NCI-H1694 (cell line): ENCODE measurements at regions not wholly inside any gene's neighbourhood (a gene's known extent, or its start where the extent isn't known, plus 50 kb on each side); places are given as distances from the start of the nearest gene placed in this dataset.

Experiments used
- DNase-seq: peaks from one replicate; lab custom pipeline; 2025; lab: John Stamatoyannopoulos, UW

DNA sequence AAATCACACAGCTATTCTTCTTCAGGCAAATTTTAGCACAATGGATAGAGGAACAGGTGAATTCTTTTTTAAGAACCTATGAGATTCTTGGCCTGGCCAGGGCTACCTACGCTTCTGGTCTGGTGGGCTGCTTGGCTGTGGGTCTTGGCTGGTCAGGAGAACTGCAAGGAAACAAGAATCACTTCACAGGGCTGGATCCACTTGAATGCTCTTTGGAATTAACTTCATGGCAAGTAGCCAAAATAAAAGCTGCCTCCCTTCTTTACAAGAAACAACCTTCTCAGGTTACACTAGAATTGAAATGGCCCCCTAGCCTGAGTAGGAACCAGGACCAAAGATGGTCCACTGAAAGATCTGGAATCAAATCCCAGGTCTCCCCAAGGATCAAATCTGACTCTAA, 519.1 kb downstream of the IQCM start:
- DNase-seq = no peak

DNA sequence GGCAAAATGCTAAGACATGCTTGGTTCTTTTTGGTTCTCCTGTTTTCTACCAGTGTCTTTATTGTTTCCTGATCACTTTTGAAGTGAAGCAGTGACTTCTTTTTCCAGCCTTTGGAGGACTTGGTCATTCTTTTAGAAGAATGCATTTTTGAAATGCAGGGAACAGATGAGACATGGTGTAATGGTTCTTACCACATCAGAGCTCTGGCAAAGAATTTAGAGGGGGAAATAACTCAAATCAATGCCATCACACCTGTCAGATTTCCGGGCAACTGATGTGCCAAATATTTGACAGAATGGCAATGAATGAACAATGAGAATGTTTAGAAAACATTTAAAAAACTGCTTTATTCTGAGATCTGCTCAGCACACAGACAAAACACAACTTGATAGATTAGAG, 519.6 kb downstream of the IQCM start:
- DNase-seq = no peak

DNA sequence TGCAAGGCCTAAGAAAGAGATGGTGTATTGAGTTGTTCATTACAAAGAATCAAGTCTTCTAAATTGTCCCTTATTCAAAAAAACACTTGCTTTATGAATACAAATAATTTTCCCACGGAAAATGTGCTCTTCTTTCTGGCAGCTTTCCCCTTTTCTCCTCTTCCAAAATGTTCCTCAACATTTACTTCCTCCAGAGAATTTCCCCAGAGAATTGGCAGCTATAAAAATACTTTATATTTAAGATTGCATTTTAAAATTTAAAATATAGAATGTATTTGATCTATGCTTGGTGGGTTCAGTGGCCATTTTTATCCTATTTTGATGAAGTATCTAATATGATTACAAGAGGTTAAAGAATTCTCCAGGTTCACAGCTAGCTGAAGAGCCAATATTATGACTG, 521.0 kb downstream of the IQCM start:
- no peak for DNase-seq

DNA sequence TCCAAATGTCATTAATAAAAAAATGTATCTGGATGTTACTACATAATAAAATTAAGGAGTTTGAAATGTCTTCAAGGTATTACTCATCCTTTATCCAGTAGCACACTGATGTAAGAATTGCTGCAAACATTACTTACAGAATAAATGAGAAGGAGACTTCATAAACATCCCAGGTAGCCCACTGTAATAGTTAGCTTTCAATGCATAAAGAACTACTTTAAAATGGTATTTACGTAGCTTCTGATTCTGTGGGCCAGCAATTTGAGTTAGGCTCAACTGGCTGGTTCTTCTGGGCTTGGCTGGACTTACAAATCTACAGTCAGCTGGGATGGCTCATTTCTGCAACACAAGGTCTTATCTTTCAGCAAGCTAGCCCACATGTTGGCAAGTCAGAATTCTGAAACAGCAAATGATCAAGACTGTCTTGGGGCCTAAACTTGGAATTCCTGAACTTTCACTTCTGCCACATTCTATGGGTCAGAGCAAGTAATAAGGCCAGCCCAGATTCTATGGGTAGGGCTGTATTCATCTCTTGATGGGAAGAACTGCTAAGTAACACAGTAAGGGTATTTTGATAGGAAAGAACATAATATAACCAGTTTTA, 522.5 kb downstream of the IQCM start:
- DNase-seq = no peak

DNA sequence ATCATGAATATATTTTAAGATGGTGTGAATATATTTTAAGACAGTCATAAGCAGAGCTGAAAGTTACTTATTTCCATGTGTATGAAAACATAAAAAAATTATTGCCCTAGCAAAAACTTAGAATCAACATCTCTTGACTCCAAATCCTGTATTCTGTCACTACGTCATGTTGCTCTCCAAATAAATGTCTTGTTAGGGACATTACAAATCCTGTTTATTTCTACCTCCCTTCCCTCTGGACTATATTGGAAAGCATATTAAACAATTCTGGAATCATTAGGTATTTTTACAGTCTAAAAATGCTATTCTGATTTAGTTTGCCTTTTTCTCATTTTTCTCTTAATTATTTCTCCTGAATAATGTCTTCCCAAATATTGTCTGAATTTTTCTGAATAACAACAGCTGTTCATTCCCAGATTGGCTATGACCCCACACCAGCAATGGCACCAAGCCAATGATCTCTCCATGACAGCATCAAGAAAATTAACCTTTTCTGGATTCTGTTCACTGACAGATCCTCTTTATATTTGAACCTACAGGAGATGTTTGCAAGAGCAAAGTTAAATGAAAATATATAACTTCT, 523.1 kb downstream of the IQCM start:
- DNase-seq = peak; percentile 68

DNA sequence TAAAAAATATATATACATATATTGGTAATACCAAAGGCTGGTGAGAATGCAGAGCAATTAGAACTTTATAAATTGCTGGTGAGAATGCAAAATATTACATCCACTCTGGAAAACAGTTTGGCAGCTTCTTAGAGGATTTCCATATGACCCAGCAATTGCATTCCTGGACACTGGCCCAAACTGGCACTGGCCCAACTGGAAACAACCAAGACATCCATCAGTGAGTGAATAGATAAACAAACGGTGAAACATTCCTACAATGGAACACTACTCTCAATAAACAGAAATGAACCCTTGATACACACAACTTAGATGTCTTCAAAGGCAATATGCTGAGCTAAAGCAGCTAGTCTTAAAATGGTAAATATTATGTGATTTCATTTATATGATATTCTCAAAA, 524.2 kb downstream of the IQCM start:
- DNase-seq = no peak

DNA sequence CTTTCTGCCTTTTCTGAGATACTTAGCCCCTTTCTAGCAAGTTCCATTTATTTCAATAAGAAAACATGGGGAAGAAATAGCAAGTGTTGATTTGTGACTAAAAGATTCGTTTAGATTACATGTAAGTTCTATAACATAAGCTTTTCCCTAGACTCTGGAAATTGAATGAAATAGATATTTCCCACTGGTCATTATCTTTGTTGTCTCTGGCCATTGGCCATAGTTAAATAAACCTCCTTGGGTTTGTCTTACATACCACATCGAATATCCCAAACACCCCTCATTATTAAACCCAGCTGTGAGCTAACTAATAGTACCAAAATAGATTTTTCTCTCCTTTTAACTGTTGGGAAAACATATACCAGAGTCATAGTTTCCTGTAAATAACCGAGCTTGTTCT, 534.8 kb downstream of the IQCM start:
- DNase-seq = no peak

DNA sequence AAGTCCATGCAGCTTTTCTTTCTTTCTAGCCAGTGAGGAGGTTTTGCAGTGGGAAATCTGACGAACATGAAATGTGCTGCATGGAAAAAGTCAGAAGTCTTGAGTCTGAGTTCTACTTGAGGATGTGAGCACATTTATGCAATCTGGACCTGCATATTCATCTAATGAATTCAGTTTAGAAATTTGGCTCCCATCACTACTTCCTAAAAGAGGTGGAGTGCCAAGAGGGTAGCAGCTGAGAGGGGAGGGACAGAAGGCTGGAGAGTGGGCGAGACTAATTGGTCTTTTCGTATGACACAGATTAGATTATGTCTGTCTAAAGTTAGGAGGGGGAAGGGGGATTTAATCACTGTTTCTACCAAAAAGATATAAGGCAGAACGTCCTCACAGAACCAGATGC, 535.9 kb downstream of the IQCM start:
- DNase-seq = peak; percentile 47

DNA sequence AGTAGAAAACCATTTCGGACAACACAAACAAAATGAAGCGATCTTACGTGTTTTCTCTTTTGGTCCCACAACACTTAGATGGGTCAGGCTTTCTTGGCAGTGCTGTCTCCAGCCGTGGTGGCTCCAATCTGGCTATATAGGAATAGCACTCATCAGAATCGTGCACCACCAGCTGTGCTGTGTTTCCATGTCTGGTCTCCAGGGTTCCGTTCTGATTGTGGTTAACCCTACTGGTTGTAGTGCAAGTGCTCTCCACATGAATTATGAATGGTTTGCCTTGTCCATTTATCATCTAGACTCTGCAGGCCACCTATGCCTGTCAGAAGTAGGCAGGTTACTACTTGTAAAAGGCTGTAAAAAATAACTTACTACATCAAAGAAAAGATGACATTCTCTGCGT, 536.3 kb downstream of the IQCM start:
- DNase-seq = peak; percentile 31

DNA sequence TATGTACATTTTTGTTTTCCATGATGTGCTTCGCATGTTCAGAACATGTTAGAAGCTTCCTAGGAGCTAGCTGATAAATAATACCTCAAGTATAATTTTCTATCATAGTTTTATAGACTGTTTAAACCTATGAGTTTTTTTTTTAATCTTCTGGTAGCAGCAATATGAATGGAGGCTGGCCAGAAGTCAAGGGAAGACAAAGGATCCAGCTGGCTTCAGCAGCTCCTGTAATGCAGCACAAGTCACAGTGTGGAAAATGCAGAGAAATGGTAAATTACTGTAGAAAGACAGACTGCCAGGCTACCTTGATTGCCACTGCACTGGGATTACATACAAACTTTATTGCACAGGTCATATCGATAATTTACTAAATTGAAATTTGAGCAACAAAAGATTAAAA, 537.9 kb downstream of the IQCM start:
- DNase-seq = no peak

DNA sequence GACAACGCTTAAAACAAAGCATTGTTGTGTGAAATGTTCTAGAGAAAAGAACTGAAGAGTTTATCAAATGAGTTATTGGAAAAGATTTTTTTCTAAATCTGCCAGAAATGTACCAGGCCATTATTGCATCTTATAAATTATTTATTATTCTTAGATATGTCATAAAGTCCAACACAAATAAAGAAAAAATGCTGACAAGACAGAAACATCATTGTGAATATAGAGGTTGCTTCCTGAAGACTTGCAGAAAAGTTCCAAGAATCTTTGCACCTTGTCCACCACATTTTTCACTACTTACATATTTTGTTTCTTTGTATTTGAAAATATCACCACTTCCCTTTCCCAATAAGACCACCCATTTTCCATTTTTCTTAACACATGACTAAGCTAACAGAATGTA, 545.8 kb downstream of the IQCM start:
- DNase-seq = no peak

DNA sequence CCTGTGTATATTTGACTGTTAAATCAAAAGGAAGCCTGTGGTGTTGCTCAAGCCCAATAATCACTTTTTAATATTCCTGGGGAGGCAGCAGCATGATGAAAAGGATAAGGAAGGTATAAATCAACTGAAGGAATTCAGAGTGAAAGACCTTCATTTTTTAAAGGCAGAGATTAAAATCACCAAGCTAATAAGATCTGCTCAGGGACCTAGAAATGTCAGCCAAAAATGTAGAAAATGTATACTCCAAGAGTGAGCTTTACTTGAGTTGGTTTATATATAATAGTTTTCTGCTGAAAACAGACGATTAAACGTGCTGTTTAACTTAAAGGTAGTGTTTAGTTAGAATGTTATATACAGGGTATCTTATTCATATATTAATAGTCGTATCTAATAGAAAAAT, 549.3 kb downstream of the IQCM start:
- no peak for DNase-seq

DNA sequence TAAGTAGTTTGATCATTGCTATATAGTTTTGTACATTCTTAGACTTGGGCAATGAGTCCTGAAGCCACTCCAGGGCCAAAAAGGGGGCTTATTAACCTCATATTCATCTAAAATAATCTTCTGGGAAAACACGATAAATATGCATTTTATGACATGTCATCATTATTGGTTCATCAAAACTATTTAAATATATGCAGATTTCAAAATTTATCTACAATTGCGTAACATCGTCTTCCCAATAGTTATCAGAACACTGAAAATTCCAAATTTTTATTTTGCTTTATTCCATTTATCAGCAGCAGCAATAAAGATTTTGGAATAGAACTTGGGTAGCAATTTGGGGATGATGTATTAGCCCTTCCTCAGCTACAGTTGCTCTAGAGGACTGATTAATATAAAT, 550.0 kb downstream of the IQCM start:
- no peak for DNase-seq

DNA sequence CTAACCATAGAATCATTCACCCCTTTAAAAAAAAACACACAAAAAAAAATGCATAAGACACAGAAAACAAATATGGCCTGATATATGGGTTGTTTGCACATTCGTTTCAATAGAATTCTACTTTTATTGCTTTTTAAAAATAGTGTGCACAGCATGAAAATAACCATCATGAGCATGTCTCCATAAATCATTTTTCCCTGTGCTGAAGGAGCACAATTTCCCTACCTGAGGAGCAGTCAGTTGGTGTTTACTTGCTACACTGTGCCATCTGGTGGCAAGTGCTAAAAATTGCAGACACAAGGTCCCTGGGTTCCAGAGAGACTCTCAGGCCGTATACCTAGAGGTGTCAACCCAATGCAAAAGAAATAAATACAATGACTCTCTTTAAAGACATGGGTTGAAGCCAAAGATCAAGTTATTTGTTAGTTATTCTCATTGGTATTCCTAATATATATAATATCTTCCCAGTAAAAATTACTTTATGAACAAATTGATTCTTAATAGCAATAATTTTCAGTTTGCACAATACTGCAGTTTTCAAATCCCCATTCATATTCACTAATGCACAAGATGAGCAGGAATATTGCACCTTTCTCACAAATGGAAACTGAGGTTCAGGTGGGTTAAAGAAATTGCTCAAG, 551.4 kb downstream of the IQCM start:
- DNase-seq = peak; percentile 3

DNA sequence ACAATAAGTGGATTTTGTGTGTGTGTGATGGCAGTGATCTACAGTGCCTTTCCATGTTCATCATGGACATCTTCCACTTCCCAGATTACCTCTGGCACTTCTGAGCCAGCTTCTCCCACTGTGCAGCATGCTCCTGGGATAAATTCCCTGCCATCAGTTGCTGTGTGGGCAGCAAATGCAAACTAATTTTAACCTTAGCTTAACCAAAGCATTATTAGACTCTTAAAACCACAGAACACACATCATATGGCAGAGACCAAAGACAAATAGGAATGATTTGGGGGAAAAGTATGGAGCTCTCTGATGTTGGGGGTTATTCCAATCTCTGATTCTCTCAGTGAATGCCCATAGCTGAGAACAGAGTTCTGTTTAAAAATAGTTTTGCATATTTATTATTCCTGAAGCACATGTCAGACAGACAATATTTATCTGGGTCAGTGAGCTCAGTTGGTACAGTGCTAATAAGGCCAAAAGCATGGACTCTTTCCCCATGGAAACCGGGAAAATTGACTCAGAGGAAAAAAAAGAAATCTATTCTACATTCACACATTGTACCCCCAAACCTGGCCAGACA, 567.4 kb downstream of the IQCM start:
- DNase-seq = no peak

DNA sequence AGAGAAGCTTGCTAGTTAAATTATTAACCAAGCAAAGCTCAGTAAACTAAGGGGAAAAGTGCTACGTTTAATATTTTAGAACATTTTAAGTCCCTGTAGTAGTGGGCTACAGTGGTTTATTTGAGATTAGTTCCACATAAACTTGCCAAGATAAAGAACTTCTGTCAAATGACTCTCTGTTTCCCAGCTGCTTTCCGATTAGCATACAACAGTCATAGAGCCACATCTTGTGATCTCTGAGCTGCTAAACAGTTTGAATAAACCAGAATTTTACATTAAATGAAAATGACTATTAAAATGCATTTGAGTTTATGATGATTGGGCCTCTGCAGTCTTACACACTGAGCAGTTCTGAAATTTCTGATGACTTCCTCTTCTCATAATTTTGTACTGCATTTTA, 568.5 kb downstream of the IQCM start:
- DNase-seq = no peak

DNA sequence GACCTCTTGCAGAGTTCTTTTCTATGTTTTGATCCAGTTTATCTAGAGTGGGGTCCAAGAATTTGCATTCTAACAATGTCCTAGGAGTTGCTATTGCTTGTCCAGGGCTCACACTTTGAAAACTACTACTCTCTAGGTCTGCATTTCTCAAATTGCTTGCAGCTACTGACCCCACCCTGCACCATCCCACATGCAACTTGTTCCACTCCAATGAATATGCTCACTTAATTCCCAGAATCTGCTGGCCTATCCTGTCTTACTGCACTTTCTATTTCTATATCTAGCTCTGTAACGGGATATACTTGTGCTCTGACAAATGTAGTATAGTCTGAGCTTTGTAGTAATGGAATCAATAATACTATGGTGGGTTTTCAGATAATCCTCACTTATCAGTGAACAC, 570.3 kb downstream of the IQCM start:
- DNase-seq = no peak

DNA sequence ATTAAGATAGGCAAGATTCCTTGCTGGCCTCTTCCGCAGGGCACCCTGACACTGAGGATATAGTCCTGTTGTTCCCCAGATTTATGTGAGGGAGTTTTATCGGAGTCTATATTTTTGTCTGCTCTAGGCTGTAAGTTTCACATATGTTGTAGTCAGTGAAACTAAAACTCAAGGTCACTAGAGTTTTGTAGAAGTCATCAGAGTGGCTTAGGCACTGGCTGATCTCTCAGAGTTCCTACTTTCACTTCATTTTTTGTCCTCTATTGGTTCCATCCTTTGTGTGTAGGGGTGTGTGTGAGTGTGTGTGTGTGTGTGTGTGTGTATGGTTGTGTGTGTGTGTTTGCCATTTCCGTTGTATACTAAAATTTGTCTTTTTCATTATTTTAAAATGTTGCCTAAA, 577.5 kb downstream of the IQCM start:
- DNase-seq = no peak

DNA sequence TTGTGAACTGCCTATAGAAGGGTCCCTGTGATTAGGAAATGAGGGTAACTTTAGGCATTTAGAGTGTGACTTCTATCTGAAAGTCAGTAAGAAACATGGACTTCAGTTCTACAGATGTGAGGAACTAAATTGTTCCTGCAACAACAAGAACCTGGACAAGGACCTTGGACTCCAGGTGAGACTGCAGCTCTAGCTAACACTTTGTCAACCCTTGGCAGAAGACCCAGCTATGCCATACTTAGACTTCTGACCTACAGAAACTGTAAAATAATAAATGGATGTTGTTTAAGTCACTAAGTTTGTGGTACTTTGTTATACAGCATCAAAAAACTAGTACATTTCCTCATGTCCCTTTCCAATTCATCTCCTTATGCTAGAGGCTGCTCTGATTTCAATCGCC, 580.8 kb downstream of the IQCM start:
- no peak for DNase-seq

DNA sequence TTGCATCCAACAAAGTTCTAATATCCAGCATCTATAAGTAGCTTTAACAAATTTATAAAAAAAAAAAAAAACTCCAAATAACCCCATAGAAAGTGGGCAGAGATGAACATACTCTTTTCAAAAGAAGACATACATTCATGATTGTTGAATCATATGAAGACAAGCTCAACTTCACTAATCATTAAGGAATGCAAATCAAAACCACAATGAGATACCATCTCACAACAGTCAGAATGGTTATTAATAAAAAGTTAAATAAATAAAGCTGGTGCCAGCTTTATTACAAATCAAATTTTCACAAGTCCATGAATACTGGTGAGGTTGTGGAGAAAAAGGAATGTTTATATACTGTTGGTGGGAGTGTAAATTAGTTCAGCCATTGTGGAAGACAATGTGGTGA, 592.0 kb downstream of the IQCM start:
- DNase-seq = no peak

DNA sequence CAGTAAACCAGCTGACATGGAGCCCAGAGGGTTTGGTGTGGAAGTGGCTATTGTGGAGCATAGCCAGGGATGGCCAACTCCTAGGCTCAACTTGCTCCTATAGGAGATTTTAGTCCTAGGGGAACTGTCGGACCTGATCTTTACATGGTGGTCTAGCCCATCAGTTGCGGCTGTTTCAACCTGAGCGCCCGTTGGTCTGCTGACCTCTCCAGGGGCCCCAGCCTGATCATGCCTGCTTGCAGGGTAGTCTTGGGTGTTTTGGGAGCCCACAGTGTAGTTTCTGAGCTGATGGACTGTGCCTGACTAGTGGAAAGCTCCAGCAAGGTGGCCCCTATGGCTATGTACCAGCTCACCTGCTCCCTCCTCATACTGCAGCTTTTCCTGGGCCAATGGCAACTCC, 597.0 kb downstream of the IQCM start:
- DNase-seq = no peak

DNA sequence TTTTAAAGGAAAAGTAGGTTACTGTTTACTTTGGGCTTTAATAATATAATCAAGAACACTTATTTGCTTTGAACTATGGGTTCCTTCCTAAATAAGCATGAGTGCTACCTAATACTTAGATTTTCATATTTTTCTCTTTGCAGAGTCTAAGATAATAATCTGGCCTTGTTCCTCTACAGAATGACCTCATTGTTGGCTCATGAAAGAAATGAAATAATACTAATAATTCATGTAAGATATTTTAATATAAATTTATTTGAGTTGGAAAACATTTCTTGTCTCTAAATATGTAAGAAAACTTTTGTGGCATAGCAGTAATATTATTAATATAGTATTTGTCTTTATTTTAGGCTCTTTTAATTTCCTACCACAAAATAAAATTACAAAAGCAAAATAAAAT, 601.3 kb downstream of the IQCM start:
- no peak for DNase-seq

DNA sequence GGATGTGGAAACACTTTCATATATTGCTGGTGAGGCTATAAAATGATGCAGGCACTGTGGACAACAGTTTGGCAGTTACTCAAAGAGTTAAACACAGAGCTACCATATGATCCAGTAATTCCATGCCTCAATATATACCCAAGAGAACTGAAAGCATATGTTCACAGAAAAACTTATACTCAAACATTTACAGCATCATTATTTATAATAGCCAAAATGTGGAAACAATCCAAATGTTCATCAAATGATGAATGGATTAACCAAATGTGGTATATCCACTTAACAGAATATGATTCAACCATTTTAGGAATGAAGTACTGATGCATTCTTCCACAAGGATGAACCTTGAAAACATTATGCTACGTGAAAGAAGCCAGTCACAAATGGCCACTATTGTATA, 603.8 kb downstream of the IQCM start:
- peak; percentile 39 for DNase-seq
